Neural progenitor cell (in vitro differentiated cells): ENCODE measurements at regions not wholly inside any gene's neighbourhood (a gene's known extent, or its start where the extent isn't known, plus 50 kb on each side); places are given as distances from the start of the nearest gene placed in this dataset.
A peak's percentile ranks its signal among the peaks of the same experiment; 100 is the strongest.

Source experiments
- DNase-seq: peaks from one replicate; pipeline ENCODE4 v3.0.0-alpha.2; 2016; ENCODE audit warnings: low spot score
- H2AFZ ChIP-seq: fragments of 200-600 bp; sonication (generic); replicated peaks from 2 replicates; pipeline ENCODE4 v1.6.1; 2016; ENCODE audit warnings: antibody characterized with exemption
- H3F3A ChIP-seq: fragments of 200-600 bp; sonication (generic); 2 replicates; pipeline ENCODE4 v1.6.1; 2016; ENCODE audit warnings: antibody characterized with exemption, low read depth
- H3K27ac ChIP-seq: fragments of 200-600 bp; sonication (generic); 2 replicates; pipeline ENCODE4 v1.5.1; 2016; ENCODE audit warnings: mild to moderate bottlenecking
- H3K27me3 ChIP-seq: fragments of 200-600 bp; sonication (generic); 2 replicates; pipeline ENCODE4 v1.6.1; 2016; ENCODE audit warnings: mild to moderate bottlenecking, moderate library complexity
- H3K36me3 ChIP-seq: fragments of 200-600 bp; sonication (generic); 2 replicates; pipeline ENCODE4 v1.5.1; 2016
- H3K4me1 ChIP-seq: fragments of 200-600 bp; sonication (generic); 2 replicates; pipeline ENCODE4 v1.6.1; 2016; ENCODE audit warnings: mixed run types
- H3K4me2 ChIP-seq: fragments of 200-600 bp; sonication (generic); 2 replicates; pipeline ENCODE4 v1.6.1; 2016
- H3K4me3 ChIP-seq: fragments of 200-600 bp; sonication (generic); 2 replicates; pipeline ENCODE4 v1.5.1; 2016
- H3K79me2 ChIP-seq: fragments of 200-600 bp; sonication (generic); 2 replicates; pipeline ENCODE4 v1.6.1; 2016; ENCODE audit warnings: low read depth
- H3K9ac ChIP-seq: fragments of 200-600 bp; sonication (generic); 2 replicates; pipeline ENCODE4 v1.6.1; 2016
- H3K9me3 ChIP-seq: fragments of 200-600 bp; sonication (generic); 2 replicates; pipeline ENCODE4 v1.5.1; 2016; ENCODE audit warnings: low read depth
- H4K20me1 ChIP-seq: fragments of 200-600 bp; sonication (generic); 2 replicates; pipeline ENCODE4 v1.6.1; 2016; ENCODE audit warnings: low read depth
- H3K27ac Mint-ChIP-seq: 3 replicates; pipeline ENCODE4 v1.8.0; 2021; ENCODE audit warnings: mixed read lengths
- H3K27me3 Mint-ChIP-seq: 2 replicates; pipeline ENCODE4 v1.8.0; 2022; ENCODE audit warnings: low read depth, mild to moderate bottlenecking, inconsistent platforms, moderate library complexity, mixed read lengths; ENCODE audit not compliant: insufficient read depth
- H3K36me3 Mint-ChIP-seq: 3 replicates; pipeline ENCODE4 v1.8.0; 2021; ENCODE audit warnings: mixed read lengths
- H3K4me1 Mint-ChIP-seq: 3 replicates; pipeline ENCODE4 v1.8.0; 2021; ENCODE audit warnings: mixed read lengths
- H3K4me3 Mint-ChIP-seq: 3 replicates; pipeline ENCODE4 v1.8.0; 2021; ENCODE audit warnings: mild to moderate bottlenecking, moderate library complexity, mixed read lengths
- H3K9me3 Mint-ChIP-seq: 3 replicates; pipeline ENCODE4 v1.8.0; 2020; ENCODE audit warnings: mixed read lengths
- EZH2 ChIP-seq: fragments of 200-600 bp; sonication (generic); IDR thresholded peaks from 2 replicates; pipeline ENCODE4 v1.6.1; 2017; ENCODE audit warnings: antibody characterized with exemption, mild to moderate bottlenecking, moderate library complexity
- EZH2phosphoT487 ChIP-seq: fragments of 200-600 bp; sonication (generic); IDR thresholded peaks from 2 replicates; pipeline ENCODE4 v1.6.1; 2017; ENCODE audit warnings: antibody characterized with exemption
- TF ChIP-seq, protein P1 (sequence below): fragments of 200-600 bp; sonication (generic); IDR thresholded peaks from 2 replicates; pipeline ENCODE4 v1.5.1; 2017; ENCODE audit warnings: antibody characterized with exemption, mild to moderate bottlenecking

DNA sequence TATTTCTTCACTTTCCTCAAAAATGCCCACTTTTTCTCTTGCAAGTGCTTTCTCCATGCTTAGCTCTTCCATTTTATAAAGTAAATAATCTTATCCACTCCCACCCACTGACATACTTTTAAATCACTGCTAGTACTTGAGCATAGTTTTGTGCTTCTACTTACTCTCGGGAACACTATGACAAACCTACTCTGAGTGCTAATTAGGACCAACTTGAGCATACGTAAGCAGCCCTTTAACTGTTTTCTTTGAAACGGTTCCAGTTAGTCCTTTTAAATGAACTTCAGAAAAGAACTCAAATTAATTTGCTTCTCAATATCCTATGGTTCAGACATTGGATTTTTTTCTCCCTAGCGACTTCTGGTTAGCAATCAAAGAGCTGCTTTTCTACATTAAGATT, 280.0 kb upstream of the SOX2 start:
- Histone ChIP-seq H3K36me3 (no peaks in the 10 kb centered on the region), H3K9me3 (no peaks in the 10 kb centered on the region), H3K27me3 (no peaks in the 10 kb centered on the region), H3K4me2 (no peak overlapping the region), H3K79me2 (no peaks in the 10 kb centered on the region), H3K4me1 (peaks cover 3% of the 10 kb centered on the region), H3K4me3 (no peak overlapping the region), H3K27ac (no peak overlapping the region), H3F3A (peaks cover 6% of the 10 kb centered on the region), H3K9ac (no peak overlapping the region), H2AFZ (no peak overlapping the region), H4K20me1 (no peaks in the 10 kb centered on the region)
- Mint-ChIP-seq H3K36me3 (no peaks in the 10 kb centered on the region), H3K9me3 (no peaks in the 10 kb centered on the region), H3K4me3 (no peak overlapping the region), H3K27me3 (no peaks in the 10 kb centered on the region), H3K27ac (no peak overlapping the region), H3K4me1 (peaks cover 17% of the 10 kb centered on the region)
- TF ChIP-seq, protein P1, sequence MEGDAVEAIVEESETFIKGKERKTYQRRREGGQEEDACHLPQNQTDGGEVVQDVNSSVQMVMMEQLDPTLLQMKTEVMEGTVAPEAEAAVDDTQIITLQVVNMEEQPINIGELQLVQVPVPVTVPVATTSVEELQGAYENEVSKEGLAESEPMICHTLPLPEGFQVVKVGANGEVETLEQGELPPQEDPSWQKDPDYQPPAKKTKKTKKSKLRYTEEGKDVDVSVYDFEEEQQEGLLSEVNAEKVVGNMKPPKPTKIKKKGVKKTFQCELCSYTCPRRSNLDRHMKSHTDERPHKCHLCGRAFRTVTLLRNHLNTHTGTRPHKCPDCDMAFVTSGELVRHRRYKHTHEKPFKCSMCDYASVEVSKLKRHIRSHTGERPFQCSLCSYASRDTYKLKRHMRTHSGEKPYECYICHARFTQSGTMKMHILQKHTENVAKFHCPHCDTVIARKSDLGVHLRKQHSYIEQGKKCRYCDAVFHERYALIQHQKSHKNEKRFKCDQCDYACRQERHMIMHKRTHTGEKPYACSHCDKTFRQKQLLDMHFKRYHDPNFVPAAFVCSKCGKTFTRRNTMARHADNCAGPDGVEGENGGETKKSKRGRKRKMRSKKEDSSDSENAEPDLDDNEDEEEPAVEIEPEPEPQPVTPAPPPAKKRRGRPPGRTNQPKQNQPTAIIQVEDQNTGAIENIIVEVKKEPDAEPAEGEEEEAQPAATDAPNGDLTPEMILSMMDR = no peak
- no peak for TF ChIP-seq EZH2
- TF ChIP-seq EZH2phosphoT487 = no peak
- DNase-seq = no peak

DNA sequence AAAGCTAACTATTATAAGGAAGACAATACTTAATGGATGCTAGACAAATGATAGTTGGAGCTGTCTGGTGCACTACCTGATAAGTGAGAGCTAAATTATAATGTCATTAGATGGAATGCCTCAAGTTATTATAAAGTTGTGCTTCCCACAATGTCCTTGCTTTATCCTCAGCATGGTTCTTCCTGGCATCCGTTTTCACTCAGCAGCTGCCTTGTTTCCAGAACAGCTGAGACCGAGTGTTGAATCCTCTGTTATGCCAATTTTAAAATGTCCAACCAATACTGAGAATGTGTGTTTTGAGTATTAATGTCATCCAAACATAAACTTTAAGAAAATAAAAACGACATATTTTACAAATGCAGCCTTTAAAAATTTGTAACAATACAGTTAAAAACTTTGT, 286.7 kb upstream of the SOX2 start:
- Histone ChIP-seq H3K4me2 (no peak overlapping the region), H3K4me1 (no peaks in the 10 kb centered on the region), H2AFZ (no peak overlapping the region), H3K27me3 (no peaks in the 10 kb centered on the region), H3K36me3 (no peaks in the 10 kb centered on the region), H3K9ac (no peak overlapping the region), H4K20me1 (no peaks in the 10 kb centered on the region), H3K79me2 (no peaks in the 10 kb centered on the region), H3F3A (no peaks in the 10 kb centered on the region), H3K9me3 (no peaks in the 10 kb centered on the region), H3K4me3 (no peak overlapping the region), H3K27ac (no peak overlapping the region)
- no peak for DNase-seq
- no peak overlapping the region for H3K4me3 Mint-ChIP-seq
- H3K27ac Mint-ChIP-seq = no peak overlapping the region
- H3K9me3 Mint-ChIP-seq = no peaks in the 10 kb centered on the region
- H3K4me1 Mint-ChIP-seq = peaks cover 33% of the 10 kb centered on the region
- TF ChIP-seq EZH2phosphoT487 (no peak), EZH2 (no peak)
- TF ChIP-seq, protein P1 = no peak
- no peaks in the 10 kb centered on the region for H3K27me3 Mint-ChIP-seq
- H3K36me3 Mint-ChIP-seq = peaks cover 2% of the 10 kb centered on the region

DNA sequence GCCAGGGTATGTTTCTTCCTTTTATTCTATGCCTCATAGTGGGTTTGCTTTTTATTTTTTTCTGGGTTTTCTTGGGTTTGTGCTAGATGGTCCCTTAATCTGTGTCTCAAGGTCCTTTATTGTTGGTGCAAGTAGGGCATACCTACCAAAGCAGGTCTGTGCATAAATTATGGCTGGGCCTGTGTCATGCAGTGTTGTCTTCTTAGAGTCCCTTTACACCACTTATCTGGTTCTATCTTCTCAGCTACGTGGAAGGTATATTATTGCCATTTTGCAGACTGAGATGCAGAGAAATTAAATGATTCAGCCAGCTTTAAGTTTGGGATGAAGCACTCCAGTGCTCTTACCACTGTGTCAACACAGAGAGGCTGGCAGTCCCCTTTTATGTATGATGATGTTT, 293.5 kb upstream of the SOX2 start:
- Histone ChIP-seq H3K9me3 (no peaks in the 10 kb centered on the region), H3K36me3 (no peaks in the 10 kb centered on the region), H3K4me1 (peaks cover 37% of the 10 kb centered on the region), H4K20me1 (no peaks in the 10 kb centered on the region), H3F3A (peaks cover 26% of the 10 kb centered on the region), H3K4me3 (no peak overlapping the region), H3K4me2 (no peak overlapping the region), H3K27ac (no peak overlapping the region), H2AFZ (no peak overlapping the region), H3K9ac (no peak overlapping the region), H3K79me2 (no peaks in the 10 kb centered on the region), H3K27me3 (no peaks in the 10 kb centered on the region)
- H3K9me3 Mint-ChIP-seq = no peaks in the 10 kb centered on the region
- peak; percentile 8 for DNase-seq
- peak overlapping the region; percentile 78 for H3K27ac Mint-ChIP-seq
- H3K4me3 Mint-ChIP-seq = peak overlapping the region; percentile 69
- H3K4me1 Mint-ChIP-seq = peaks cover 39% of the 10 kb centered on the region
- no peaks in the 10 kb centered on the region for H3K27me3 Mint-ChIP-seq
- TF ChIP-seq, protein P1 = no peak
- no peak for TF ChIP-seq EZH2phosphoT487
- H3K36me3 Mint-ChIP-seq = peaks cover 2% of the 10 kb centered on the region

GRCh38 chr3:181417748-181418147, 294.0 kb upstream of the SOX2 start:
- Histone ChIP-seq H3K4me2 (no peak overlapping the region), H3K27ac (no peak overlapping the region)

More at GRCh38 chr3:181417748-181418147, 294.0 kb upstream of the SOX2 start:
- TF ChIP-seq EZH2 (no peak), EZH2phosphoT487 (no peak)
- TF ChIP-seq, protein P1 = no peak
- no peak overlapping the region for H3K9ac ChIP-seq
- no peaks in the 10 kb centered on the region for H3K27me3 ChIP-seq
- no peak overlapping the region for H2AFZ ChIP-seq
- Mint-ChIP-seq H3K4me1 (peaks cover 39% of the 10 kb centered on the region), H3K36me3 (no peaks in the 10 kb centered on the region), H3K27me3 (no peaks in the 10 kb centered on the region), H3K4me3 (peak overlapping the region; percentile 69), H3K9me3 (no peaks in the 10 kb centered on the region), H3K27ac (peak overlapping the region; percentile 78)
- H3K4me1 ChIP-seq = peaks cover 42% of the 10 kb centered on the region
- H4K20me1 ChIP-seq = no peaks in the 10 kb centered on the region
- H3K79me2 ChIP-seq = no peaks in the 10 kb centered on the region
- peaks cover 26% of the 10 kb centered on the region for H3F3A ChIP-seq
- no peak overlapping the region for H3K4me3 ChIP-seq
- DNase-seq = peak; percentile 43
- no peaks in the 10 kb centered on the region for H3K36me3 ChIP-seq
- H3K9me3 ChIP-seq = no peaks in the 10 kb centered on the region
